NCI-H226 (cell line): ENCODE measurements at regions not wholly inside any gene's neighbourhood (a gene's known extent, or its start where the extent isn't known, plus 50 kb on each side); places are given as distances from the start of the nearest gene placed in this dataset.
"Not testable (repeated sequence)": the region's sequence is repeated elsewhere in the genome, so short reads cannot be mapped to it uniquely, and the experiment has no call there.

ENCODE experiments used
- DNase-seq: peaks from one replicate; pipeline ENCODE4 v3.0.0-alpha.2; 2015

- DNase-seq: peak; percentile 76
Observed at GRCh38 chr4:77220828-77221613, 64.0 kb downstream of the CCNG2 start.

GRCh38 chr4:77225022-77225421 is 68.0 kb downstream of the CCNG2 start:
- no peak for DNase-seq

DNA sequence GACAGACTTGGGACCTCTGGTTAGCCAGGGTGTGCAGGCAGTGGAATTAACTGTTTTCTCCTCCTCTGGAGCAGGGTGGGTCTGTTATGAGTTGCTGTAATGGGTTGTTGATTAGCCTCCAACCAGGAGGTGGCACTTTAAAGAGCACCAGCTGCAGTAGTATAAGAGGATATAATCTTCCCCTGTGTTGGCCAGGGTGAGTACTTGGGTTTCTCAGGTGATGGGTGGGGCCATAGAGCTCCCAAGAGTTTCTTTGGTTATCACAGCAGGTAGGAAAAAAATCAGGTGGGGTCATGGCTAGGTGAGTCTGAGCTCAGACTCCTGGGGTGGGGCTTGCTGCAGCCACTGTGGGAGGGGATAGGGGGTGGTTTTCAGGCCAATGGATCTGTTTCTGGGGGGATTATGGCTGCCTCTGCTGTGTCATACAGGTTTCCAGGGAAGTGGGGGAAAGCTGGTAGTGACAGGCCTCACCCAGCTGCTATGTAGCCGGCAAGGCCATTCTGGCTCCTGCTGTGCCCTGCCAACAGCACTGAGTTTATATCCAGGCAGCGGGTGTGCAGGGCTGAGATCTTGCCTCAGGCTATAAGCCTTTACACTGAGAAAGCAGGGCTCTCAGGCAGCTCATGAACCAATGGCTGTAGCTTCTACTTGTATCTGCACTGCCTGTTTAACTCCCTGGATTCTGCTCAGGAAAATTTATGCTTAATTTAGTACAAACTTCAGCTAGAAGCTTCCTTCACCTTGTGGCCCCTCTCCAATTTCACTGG is 70.1 kb downstream of the CCNG2 start:
- no peak for DNase-seq

GRCh38 chr4:77229433-77229832 is 72.4 kb downstream of the CCNG2 start:
- no peak for DNase-seq

DNA sequence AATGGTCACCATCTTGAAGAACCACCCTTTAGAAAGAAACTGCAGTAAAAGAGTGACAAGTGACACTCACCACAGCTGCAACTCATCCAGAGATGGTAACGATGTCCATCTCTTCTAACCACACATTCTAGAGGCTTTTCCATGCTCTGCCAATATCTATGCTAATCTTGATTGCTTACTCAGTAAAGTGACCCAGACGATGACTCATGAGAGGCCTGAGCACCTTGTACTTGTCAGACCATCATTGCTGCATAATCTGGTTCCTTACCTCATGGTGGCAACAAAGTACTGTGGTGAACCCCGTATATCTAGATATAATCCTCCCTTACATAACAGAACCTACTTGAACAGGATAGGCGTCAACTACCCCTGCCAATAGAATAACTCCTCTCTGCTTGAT is 75.6 kb downstream of the CCNG2 start:
- no peak for DNase-seq

DNA sequence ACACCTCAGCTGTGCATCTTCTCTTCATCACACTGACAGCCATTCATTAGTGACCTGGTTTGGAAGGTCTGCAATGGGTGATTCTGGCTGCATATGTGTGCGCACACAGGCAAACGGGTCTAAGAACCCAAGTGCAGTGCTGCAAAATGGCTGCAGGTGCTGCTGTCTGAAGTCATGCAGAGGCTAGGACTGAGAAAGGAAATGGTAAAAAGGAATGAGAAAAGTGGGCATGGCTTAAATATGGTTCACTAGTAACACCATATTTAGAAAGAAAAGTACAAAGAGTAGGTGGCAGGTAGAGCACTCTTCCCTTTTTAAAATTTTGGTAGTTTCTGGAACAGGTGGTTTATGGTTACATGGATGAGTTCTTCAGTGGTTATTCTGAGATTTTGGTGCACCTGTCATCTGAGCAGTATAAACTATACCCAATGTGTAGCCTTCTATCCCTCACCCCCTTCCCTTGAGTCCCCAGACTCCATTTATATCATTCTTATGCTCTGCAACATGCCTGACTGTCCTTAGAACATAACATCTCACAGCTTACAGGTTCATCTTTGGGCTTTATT is 78.4 kb downstream of the CCNG2 start:
- no peak for DNase-seq

DNA sequence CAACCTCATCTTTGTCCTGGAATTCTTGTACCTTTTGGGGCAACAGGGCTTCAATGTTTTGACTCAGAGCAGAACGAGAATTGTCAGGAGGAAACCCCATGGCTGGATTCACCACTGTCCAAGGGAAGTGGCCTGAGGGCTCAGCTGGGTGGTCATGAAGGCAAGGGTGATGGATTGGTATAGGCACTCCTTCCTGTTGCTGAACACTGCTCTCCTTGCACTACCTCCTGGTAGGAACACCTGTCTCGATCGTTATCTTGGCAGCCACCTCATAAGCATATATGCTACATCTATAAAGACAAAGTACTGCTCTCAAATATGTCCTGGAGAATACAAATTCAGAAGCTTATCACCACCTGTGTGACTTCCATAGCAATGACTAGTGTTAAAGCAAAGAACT is 79.8 kb downstream of the CCNG2 start:
- DNase-seq: no peak

GRCh38 chr4:77240469-77241066 is 83.6 kb downstream of the CCNG2 start:
- no peak for DNase-seq

GRCh38 chr4:77248805-77249204 is 91.8 kb downstream of the CCNG2 start:
- no peak for DNase-seq

DNA sequence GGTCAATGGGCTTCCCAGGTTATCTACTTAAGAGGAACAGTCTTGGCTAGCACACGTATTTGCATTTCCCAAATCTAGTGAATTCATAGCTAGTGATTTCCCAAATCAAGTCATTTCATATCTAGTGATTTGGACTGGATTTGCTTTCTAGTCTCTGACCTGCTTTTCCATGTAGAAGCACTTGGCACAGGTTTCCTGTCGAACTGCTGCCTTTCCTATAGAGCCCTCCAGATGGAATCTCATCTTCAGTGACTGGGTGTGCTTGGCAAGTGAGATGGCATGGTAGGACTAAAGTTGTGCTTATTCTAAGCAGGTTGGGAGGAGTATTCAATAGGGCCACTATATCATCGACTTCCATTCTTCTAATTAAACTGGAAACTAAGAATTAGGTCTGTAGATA is 94.7 kb downstream of the CCNG2 start:
- DNase-seq: no peak

DNA sequence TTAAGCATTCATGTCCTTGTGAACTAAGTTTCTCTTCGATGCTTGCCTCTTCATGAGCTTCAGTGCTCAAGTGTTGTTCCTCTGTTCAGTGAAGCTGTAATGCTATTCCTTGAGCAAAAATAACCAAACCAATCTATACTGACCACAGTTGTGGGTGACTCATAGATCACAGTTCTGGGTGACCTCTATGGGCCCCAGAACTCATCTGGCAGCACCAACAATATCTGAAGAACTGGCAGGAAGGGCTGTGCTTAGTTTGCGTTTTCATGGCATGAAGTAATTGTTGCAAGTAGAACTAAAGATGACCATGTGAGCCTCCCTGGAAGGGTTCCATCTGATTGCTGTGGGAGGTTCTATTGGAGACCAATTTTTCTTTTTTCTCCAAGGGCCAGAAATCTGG is 106.2 kb downstream of the CCNG2 start:
- no peak for DNase-seq

DNA sequence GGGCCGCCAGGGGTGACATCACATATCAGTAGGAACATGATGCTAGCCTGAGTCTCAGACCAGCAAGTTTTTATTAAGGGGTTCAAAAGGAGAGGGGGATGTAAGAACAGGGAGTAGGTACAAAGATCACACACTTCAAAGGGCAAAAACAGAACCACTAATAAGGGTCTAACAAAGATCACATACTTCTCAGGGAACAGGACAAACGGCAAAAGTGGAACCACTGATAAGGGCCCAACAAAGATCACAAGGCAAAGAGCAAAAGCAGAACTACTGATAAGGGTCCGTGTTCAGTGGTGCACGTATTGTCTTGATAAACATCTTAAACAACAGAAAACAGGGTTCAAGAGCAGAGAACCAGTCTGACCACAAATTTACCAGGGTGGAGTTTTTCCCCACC is 107.0 kb downstream of the CCNG2 start:
- DNase-seq: not testable (repeated sequence)

DNA sequence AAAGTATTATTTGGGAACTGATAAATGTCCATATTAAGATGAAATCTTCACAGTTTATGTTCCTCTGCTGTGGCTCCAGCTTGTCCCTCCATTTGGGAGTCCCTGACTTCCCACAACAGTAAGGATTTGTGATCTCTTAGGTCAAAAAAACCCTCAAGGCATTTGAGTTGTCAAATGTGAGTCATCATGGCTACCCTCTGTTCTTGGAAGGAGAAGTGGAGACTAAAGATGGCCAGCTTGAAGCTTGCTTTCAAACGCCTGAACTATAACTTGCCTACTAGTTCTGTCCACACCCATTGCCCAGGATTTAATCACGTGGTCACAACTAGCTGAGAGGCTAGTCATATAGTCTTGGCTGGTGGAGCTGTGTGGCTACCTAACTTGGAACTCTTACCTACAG is 107.8 kb downstream of the CCNG2 start:
- DNase-seq: no peak

- DNase-seq: no peak
Observed at GRCh38 chr4:77268108-77268507, 111.1 kb downstream of the CCNG2 start.

- no peak for DNase-seq
Observed at GRCh38 chr4:77269505-77269904, 112.5 kb downstream of the CCNG2 start.

- DNase-seq: no peak
Observed at GRCh38 chr4:77273412-77273811, 116.4 kb downstream of the CCNG2 start.

- DNase-seq: not testable (repeated sequence)
Observed at GRCh38 chr4:77279114-77279513, 122.1 kb downstream of the CCNG2 start.

GRCh38 chr4:77282305-77282704 is 125.3 kb downstream of the CCNG2 start:
- no peak for DNase-seq

DNA sequence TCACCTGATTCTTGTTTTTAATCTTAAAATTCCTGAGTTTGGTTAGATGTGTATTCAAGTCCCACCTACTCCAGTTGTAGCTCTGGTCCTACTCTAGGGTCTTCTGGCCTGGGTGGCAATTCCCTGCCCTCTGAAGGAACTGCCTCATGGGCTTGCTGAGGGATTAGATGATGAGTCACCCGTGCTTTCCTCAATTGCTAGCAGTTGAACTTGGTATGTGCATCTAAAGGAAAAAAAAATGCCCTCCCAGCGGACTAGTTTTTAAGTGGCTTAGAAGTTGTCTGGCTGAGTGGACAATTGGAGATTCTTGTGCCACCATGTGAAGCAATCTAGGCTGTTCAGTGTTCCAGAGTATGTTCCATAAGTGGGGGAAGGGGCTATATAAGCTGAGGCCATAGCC is 127.0 kb downstream of the CCNG2 start:
- DNase-seq: no peak

GRCh38 chr4:77286906-77287305 is 129.9 kb downstream of the CCNG2 start:
- no peak for DNase-seq

DNA sequence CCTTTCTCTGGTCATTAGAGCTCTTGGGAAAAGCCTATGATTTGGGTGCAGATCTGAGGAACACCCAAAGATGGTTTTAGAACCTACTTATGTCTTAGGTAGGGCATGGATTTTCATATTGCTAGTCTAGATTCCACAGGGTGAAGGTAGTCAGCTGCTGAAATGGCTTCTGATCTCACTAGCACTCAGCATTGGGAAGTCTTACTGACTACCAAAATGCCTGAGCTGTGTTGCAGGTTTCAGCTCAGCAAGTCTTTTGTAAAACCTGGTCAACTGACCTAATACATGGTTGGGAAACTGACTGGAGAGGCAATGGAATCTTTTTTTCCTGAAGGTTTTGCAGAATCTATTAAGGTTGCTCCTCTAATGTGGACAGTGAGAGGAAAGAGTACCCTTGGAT is 136.4 kb downstream of the CCNG2 start:
- no peak for DNase-seq

DNA sequence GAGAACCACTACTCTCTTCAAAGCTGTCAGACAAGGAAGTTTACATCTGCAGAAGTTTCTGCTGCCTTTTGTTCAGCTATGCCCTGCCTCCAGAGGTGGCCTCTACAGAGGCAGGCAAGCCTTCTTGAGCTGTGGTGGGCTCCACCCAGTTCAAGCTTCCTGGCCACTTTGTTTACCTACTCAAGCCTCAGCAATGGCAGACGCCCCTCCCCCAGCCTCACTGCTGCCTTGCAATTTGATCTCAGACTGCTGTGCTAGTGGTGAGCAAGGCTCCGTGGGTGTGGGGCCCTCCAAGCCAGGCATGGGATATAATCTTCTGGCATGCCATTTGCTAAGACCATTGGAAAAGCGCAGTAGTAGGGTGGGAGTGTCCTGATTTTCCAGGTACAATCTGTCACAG is 144.0 kb downstream of the CCNG2 start:
- DNase-seq: not testable (repeated sequence)

GRCh38 chr4:77305766-77306165 is 148.8 kb downstream of the CCNG2 start:
- no peak for DNase-seq

DNA sequence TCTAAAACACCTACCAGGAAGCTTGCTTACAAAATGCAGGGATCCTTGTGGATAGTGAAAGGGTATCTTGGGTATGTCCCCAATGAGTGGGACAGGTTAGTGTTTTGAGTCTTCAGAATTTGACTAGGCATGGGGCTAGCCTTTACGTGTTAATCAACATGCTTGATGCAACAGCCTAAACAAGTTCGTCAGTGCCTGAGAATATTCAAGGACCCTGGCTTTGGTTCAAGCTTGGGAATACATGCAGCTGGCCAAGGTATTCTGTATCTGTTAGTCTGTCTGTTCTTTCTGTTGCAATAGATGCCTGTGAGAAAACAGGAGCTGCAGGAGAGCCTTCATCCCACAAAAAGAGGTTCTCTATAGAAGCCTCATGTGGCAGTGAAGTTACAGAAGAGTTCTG is 149.5 kb downstream of the CCNG2 start:
- DNase-seq: no peak
